ENCODE measurements at regions not wholly inside any gene's neighbourhood (a gene's known extent, or its start where the extent isn't known, plus 50 kb on each side); places are given as distances from the start of the nearest gene placed in this dataset.
A peak's percentile ranks its signal among the peaks of the same experiment; 100 is the strongest.

DNA sequence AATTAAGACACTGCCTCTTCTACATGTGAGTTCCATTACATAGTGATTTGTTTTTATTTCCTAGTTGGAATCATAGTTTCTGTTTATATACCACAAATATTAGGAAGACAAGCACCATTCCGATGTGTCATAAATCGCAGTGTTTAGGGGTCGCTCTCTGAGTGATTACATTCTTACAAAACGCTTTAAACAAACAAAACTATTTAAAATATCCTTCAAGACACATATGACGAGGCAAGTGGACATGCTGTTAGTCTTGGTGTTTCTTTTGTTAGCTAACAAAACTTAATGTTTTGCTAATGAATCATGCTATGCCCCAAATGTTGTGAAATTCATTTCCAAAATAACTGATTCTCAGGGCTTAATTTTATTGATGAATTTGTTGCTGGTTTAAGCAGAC is 1219.3 kb upstream of the PRKX start:
- no peak for DNase-seq (ENCODE audit: extremely low spot score)
- Histone ChIP-seq H3K4me3 (no peak overlapping the region), H3K36me3 (no peaks in the 10 kb centered on the region), H3K9me3 (no peaks in the 10 kb centered on the region), H3K27me3 (no peaks in the 10 kb centered on the region), H3K27ac (replicated peaks in 1 of 4) (peak overlapping the region in 1 of 4 donors; percentile 15), H3K4me1 (peaks cover 0 to 15% (median 0%) of the 10 kb centered on the region in 4 donors)
- no peak for TF ChIP-seq EP300 (IDR thresholded peaks at IDR 0.05)
- TF ChIP-seq POLR2AphosphoS5 (IDR thresholded peaks at IDR 0.05) = no peak
- TF ChIP-seq, protein P1, sequence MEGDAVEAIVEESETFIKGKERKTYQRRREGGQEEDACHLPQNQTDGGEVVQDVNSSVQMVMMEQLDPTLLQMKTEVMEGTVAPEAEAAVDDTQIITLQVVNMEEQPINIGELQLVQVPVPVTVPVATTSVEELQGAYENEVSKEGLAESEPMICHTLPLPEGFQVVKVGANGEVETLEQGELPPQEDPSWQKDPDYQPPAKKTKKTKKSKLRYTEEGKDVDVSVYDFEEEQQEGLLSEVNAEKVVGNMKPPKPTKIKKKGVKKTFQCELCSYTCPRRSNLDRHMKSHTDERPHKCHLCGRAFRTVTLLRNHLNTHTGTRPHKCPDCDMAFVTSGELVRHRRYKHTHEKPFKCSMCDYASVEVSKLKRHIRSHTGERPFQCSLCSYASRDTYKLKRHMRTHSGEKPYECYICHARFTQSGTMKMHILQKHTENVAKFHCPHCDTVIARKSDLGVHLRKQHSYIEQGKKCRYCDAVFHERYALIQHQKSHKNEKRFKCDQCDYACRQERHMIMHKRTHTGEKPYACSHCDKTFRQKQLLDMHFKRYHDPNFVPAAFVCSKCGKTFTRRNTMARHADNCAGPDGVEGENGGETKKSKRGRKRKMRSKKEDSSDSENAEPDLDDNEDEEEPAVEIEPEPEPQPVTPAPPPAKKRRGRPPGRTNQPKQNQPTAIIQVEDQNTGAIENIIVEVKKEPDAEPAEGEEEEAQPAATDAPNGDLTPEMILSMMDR (IDR thresholded peaks at IDR 0.05) = no peak
- no peak for TF ChIP-seq POLR2A (IDR thresholded peaks at IDR 0.05; ENCODE audit: low read depth)
- WGBS = 35% methylated on average over 5 of the region's 5 CpGs
- intact Hi-C loops (cut with DNase I) = no loop called here

DNA sequence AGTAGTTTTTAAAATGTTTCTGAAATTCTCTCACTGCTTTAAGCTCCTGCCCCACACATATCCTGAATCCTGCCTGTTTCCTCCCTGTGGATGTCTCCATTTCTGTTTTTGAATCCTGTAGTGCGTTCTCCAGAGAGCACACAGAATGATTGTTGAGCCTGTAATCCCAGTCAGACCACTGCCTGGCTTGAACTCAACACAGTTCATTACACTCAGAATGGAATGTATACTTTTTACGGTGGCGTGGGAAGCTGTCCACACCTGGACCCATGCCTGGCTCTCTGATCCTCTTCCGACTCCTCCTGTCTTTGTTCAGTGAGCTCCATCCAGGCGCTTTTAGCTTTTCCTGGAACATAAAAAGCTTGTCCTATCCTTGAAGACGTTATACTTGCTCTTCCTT is 1217.0 kb upstream of the PRKX start:
- no peak overlapping the region for H3K4me3 ChIP-seq
- H3K27me3 ChIP-seq = no peaks in the 10 kb centered on the region
- no peak for DNase-seq (ENCODE audit: extremely low spot score)
- TF ChIP-seq POLR2AphosphoS5 (IDR thresholded peaks at IDR 0.05) = no peak
- no peak for TF ChIP-seq EP300 (IDR thresholded peaks at IDR 0.05)
- TF ChIP-seq, protein P1 (IDR thresholded peaks at IDR 0.05) = no peak
- no peak for TF ChIP-seq POLR2A (IDR thresholded peaks at IDR 0.05; ENCODE audit: low read depth)
- H3K36me3 ChIP-seq = no peaks in the 10 kb centered on the region
- peak overlapping the region in 1 of 4 donors; percentile 47 for H3K27ac ChIP-seq (replicated peaks in 1 of 4)
- no peaks in the 10 kb centered on the region for H3K9me3 ChIP-seq
- intact Hi-C loops (cut with DNase I) = no loop called here
- peaks cover 0 to 15% (median 0%) of the 10 kb centered on the region in 4 donors for H3K4me1 ChIP-seq
- 45% methylated on average over 6 of the region's 6 CpGs for WGBS

DNA sequence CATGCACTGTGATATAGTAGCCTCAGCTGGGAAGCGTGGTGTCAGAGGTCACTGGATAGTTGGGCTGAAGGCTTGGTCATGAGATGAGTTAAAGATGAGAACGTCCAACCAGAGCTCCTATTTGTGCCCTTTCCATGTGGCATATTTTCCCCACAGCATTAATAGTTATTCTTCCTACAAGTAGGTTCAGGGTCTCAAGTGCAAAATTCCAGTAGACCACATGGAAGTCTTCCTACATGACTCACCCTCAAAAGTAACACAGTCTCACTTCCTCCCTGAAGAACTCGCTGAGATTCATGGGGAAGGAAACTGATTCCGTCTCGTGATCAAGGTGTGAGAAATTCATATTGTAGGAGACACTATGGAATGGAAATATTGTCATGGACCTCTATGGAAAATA is 1212.5 kb upstream of the PRKX start:
- Histone ChIP-seq H3K4me3 (no peak overlapping the region), H3K27me3 (no peaks in the 10 kb centered on the region), H3K27ac (replicated peaks in 1 of 4) (no peak overlapping the region), H3K9me3 (no peaks in the 10 kb centered on the region), H3K36me3 (no peaks in the 10 kb centered on the region), H3K4me1 (peaks cover 0 to 6% (median 0%) of the 10 kb centered on the region in 4 donors)
- intact Hi-C loops (cut with DNase I) = no loop called here
- TF ChIP-seq POLR2AphosphoS5 (IDR thresholded peaks at IDR 0.05) = no peak
- 77% methylated on average over 5 of the region's 5 CpGs for WGBS
- DNase-seq (ENCODE audit: extremely low spot score) = no peak

DNA sequence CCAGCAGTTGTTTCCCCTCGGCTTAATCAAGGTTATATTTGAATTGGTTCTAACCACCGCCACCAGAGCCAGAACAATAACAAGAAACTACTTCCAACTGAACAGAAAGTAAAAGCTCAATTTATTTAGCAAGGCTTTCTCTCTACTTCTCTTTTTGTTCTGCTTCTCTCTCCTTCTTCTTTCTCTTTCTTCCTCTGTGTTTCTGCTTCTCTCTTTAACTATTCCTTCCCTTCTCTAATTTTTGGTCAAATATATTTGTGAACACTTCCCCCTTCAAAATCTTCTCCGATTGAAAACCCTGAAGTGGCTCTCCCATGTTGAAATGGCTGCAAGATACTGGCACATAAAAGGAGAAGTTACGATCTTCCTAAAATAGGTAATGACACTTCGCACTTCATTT is 1195.9 kb upstream of the PRKX start:
- Histone ChIP-seq H3K27me3 (no peaks in the 10 kb centered on the region), H3K9me3 (no peaks in the 10 kb centered on the region), H3K4me1 (no peaks in the 10 kb centered on the region), H3K36me3 (no peaks in the 10 kb centered on the region), H3K4me3 (peak overlapping the region in 1 of 4 donors; percentile 7), H3K27ac (replicated peaks in 1 of 4) (no peak overlapping the region)
- intact Hi-C loops (cut with DNase I) = no loop called here
- no peak for TF ChIP-seq EP300 (IDR thresholded peaks at IDR 0.05)
- TF ChIP-seq POLR2AphosphoS5 (IDR thresholded peaks at IDR 0.05) = no peak
- TF ChIP-seq, protein P1 (IDR thresholded peaks at IDR 0.05) = no peak
- TF ChIP-seq POLR2A (IDR thresholded peaks at IDR 0.05; ENCODE audit: low read depth) = no peak
- 51% methylated on average over 5 of the region's 5 CpGs for WGBS
- no peak for DNase-seq (ENCODE audit: extremely low spot score)

DNA sequence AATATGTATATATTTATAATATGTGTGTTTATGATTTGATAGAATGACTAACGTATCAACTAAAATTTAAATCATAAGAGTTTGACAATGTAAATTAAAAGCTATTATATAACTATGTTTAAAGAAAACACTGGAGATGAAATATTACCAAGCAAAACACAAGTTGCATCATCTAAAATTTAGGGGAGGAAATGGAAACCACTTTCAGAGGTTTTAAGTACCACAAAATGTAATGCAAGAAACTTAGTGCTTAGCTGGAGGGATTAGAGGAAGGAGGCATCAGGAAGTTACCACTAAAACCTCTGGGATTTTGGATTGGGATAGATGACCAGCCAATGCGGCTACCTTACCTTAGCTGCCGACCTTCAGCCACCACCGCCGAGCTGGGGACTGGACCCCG is 1192.1 kb upstream of the PRKX start:
- DNase-seq (ENCODE audit: extremely low spot score) = no peak
- intact Hi-C loops (cut with DNase I) = no loop called here
- TF ChIP-seq POLR2AphosphoS5 (IDR thresholded peaks at IDR 0.05) = no peak
- TF ChIP-seq EP300 (IDR thresholded peaks at IDR 0.05) = no peak
- TF ChIP-seq POLR2A (IDR thresholded peaks at IDR 0.05; ENCODE audit: low read depth) = no peak
- TF ChIP-seq, protein P1 (IDR thresholded peaks at IDR 0.05) = no peak
- no peak overlapping the region for H3K27ac ChIP-seq (replicated peaks in 1 of 4)
- no peak overlapping the region for H3K4me3 ChIP-seq
- H3K27me3 ChIP-seq = no peaks in the 10 kb centered on the region
- no peaks in the 10 kb centered on the region for H3K36me3 ChIP-seq
- H3K9me3 ChIP-seq = no peaks in the 10 kb centered on the region
- H3K4me1 ChIP-seq = no peaks in the 10 kb centered on the region
- WGBS = 84% methylated on average over 6 of the region's 6 CpGs
